Stimulated activated CD4-positive, alpha-beta T cell treated with anti-CD3 and anti-CD28 coated beads, Interleukin-12 subunit alpha, Interleukin-12 subunit beta, amount 100 ng/mL, for 4 hours (primary cell): ENCODE measurements at regions not wholly inside any gene's neighbourhood (a gene's known extent, or its start where the extent isn't known, plus 50 kb on each side); places are given as distances from the start of the nearest gene placed in this dataset.
"Not testable (repeated sequence)": the region's sequence is repeated elsewhere in the genome, so short reads cannot be mapped to it uniquely, and the experiment has no call there.

Experiments
- DNase-seq: peaks from one replicate; pipeline ENCODE4 v3.0.0-alpha.2; 2020

DNA sequence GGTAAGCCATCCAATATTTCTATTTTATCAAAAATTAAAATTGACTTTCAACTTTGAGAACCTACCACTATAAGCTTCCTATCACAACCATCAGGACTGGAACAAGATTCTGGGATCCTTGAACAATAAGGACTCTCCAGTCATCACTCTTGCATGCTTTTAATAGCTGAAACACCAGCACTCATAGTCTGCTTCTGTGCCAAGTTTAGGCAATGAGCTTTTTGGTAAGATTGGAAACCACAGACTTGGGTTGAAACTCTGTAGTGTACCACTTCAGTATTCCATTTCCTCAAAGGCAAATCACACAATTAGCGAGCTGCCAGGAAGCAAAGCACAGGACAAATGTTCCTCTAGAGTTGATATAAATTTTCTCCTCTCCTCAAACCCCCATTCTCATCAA, 1065.8 kb upstream of the SLC39A10 start:
- DNase-seq, result no peak

DNA sequence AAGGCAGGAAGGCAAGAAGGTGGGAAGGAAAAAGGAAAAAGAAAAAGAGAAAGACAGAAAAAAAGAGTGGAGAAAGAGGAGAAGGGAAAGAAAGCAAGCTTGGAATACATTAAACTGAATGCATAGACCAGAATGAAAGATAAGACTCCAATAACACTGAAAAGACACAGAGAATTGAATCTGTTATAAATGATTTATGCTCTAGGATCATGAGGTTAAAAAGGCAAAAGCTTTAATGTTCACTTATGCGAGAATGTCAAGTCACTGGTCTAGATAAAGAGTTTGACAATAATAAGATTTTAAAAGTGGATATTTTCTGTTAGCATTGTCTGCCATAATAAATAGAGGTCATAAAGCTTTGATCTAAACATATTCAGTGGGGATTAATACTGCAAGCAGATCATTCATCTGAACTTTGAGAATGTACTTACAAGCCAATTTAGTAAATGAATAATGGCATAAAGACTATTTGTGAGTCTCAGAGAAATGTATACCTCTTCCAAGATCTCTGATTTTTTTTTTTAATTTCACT, 1069.2 kb upstream of the SLC39A10 start:
- no peak for DNase-seq

DNA sequence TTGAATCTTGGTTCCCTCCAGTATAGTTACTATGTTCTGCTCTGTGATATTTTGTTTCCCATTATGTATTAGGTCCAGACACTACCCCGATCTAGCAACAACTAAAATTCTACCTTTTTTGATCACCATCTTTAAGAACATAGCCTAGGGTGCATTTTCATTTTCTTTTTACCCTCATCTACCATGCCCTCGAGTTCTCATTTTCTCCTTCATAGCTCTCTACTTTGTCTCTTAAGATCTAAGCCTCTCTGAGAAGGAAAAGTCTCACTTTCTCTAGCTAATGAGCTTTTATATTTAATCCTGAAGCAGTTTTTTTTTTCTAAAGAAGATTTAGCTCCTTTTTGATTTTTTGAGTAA, 1089.4 kb upstream of the SLC39A10 start:
- DNase-seq, result no peak

DNA sequence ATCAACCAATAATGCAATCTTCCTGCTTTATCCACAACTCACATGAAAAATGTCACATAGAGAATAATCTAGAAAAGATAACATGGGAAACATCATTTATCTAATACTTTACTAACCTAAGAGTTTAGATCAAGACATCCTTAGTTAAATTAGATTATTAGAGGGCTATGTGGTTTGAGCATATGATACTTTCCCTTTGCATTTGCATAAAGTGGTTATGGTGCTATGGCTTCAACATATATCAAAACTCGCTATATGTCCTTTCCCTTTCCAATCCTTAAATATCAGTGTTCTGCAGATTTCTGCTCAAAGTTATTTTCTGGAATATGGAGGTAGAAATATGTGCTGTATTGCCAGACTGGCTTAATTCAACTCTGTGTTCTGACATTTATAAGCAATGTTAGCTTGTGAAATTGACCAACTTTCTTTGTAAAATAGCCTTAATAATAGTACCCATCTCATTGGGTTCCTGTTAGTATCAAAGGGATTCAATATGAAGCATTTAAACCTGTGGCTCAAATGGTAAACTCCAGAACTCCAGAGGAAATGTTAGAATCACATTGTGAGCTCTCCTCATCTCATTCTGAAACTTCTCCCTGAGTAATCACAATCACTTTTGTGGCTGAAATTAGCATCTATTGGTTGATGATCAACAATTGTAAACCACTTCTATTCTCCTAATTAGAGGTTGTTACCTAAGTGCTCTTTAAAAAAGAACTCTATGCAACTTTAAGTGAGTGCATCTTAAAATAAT, 1089.9 kb upstream of the SLC39A10 start:
- DNase-seq, result no peak

DNA sequence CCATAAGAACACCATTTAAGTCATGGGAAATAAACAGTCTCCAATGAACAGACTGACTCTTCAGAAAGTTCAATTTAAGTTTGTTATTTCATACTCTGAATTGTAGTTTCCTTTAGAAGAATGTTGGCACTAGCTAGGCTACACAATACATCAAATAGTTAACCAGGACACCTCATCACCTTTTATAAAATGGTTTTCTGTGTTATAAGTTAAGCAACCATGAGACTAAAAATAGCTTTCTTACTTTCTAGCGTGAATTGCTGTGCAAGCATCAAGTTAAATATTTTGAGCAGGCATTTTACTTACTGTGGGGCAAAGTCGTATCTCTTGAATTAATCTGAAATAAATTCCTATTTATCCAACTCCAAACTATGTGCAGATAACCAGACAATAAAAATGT, 1092.6 kb upstream of the SLC39A10 start:
- DNase-seq, result no peak

DNA sequence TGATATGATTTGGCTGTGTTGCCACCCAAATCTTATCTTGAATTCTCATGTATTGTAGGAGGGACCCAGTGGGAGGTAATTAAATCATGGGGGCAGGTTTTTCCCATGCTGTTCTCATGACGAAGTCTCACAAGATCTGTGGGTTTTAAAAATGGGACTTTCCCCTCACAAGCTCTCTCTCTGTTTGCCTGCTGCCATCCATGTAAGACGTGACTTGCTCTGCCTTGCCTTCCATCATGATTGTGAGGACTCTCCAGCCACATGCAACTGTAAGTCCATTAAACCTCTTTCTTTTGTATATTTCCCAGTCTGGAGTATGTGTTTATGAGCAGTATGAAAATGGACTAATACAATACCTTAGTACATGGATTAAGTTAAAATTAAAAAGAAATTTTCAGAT, 1094.7 kb upstream of the SLC39A10 start:
- no peak for DNase-seq

DNA sequence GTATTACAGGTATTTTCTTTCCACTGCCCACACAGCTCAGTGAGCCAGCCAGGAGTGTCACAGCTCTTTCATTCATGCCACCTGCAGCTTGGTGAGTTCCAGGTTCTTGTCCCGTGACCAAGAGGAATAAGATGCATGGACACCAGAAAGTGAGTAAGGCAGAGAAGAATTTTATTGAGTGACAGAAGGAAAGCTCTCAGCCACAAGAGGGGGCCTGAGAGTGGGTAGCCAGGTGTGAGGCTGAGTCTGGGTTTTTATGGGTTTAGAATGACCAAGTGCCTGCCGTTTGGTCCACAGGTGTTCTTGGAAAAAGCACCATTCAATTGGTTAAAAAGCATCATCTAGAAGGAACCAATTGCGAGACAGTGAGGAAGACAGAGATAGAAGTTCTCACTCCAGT, 1097.1 kb upstream of the SLC39A10 start:
- no peak for DNase-seq

DNA sequence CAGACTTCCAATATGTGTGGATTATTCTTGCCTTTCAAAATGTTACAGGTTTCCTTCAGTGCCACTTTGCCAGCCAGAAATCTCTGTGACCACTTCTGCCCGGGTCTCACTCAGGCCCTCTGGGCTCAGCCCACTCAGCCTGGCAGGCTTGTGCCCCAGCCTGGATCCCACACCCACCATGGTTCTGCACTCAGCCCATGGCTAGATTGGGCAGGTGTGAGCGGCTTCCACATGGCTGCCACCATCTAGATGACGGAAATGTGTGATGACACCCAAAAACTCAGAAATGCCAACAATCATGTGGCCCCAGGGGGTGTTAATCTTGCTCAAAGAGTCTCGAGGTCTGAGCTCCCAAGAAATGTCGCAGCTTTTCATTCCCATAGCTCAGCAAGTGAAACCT, 1097.5 kb upstream of the SLC39A10 start:
- DNase-seq, result no peak

DNA sequence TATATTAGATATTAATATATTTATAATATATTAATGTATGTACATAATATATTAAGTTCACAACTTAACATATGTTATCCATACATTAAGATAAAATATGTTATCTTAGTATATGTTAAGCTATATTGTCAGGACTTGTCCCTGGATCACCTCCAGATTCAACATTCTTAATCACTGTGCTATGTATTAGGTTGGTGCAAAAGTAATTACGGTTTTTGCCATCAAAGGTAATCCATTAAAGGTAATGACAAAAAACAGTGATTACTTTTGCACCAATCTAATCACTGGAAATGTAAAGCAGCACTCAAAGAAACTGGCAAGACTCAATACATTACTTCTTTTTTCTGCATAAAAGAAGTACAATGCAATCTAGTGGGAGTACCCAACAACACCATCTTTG, 1099.0 kb upstream of the SLC39A10 start:
- no peak for DNase-seq

DNA sequence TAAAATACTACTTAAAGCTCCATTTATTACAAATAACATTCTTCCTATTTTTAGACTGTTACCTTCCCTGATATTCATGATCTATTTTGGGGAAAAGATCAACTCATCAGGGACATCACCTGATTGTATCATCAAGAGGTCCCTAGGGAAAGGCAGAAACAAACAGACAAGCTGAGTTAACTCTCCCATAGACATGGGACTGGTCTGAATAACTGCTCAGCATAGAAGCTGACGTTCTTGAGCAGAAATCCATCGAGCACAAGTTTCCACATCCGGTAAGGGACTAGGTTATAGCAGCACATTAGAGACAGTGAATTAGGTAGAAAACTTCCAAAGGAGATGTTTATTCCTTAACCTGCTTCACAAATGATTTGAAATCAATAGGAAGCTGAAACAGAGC, 1100.4 kb upstream of the SLC39A10 start:
- DNase-seq, result no peak

DNA sequence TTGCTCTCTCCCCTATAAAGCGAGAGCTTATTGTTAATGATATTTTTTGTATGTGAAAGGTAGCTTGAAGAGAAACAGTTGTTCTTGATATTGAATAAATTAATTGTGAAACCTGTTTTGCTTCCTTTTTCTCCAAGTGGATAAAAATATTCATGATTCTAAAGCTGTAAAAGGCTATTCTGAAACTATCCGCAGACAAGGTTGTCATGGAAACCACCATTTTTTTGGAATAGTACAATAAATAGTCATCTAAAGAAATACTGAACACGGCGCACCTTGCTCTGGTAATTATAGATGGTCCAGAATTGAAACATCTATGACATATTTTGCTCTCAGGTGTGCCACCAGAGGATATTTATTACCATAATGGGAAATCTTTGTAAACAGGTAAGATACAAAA, 1103.0 kb upstream of the SLC39A10 start:
- DNase-seq, result no peak

DNA sequence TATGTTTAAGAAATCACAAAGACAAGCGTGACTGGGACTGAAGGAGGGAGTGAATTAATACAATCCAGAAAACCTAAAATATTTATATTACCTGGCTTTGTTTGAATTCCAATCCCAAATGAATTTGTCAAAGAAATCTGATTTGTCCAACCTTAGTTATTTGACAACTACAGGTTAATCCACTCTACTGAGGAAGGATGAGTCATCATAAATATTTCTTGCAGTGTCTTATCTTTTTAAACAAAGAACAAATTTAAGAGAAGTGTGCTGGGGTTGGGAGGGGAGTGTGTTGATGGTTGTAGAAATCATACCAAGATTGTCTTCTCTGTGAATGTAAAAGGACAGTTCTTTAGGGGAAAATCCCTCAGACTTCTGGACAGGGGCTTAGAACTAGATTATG, 1106.3 kb upstream of the SLC39A10 start:
- DNase-seq, result no peak

DNA sequence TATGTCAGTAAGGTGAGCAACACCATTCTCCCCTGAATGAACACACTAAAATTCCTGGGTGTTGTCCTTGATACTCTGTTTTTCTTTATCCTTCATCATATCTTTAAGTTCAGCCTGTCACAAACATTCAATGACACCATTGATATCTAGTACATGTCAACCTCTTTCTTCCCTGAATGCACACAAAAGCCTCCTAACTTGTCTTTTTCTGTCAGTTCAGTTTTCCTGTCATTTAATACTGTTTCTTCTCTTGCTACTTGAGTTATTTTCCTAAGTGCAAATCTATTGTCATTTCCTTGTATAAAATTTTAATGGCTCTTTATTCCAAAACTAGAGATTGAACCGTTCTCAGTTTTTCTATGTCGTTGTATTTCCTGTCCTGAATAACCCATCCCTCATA, 1107.6 kb upstream of the SLC39A10 start:
- no peak for DNase-seq

DNA sequence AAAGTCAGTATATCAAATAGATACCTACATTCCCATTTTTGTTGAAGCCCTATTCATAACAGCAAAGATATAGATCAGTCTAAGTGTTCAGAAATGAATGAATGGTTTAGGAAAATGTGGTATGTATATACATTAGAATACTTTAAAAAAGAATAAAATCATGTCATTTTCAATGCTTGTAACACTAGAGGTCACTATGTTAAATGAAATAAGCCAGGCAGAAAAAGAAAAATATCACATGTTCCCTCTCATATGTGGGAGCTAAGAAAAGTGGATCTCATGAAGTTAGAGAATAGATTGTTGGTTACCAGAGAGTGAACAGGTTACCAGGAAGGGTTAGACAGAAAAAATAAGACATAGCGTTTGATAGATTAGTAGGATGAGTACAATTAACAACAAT, 1111.0 kb upstream of the SLC39A10 start:
- no peak for DNase-seq

DNA sequence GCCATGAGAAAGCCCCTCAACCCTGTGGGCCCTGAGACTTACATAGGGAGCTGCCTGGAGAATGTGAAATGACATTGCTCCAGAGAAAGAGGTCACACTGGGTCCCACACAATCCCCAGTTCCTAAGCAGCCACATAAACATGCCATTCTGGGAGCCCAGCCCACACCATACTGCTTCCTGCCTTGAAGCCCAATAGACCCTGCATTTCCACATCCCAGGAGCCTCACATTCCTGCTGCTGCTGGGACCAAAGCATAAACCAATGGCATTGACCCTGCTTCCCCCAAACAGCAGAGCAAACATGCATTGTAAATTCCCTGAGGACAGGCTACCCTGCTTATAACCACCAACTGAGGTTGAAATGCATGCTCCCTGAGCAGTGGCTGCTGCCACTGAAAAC, 1117.6 kb upstream of the SLC39A10 start:
- no peak for DNase-seq

DNA sequence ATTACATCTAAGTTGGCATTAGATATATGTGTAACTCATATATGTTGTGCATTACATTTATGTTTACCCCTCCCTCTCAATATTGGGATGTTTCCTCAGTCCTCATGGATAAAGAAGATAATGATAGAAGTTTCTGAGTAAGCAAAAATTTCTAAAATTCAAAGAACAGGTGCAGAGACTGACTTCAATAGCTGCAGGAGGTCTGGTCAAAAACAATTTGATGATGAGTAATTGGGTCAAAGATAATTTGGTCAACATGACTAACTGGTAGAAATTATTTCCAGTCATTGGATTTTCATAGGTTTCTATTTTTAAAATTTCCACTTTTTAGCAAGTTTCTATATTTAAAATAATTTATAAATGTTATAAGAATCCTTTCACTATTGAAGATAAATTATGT, 1130.9 kb upstream of the SLC39A10 start:
- DNase-seq, result no peak

DNA sequence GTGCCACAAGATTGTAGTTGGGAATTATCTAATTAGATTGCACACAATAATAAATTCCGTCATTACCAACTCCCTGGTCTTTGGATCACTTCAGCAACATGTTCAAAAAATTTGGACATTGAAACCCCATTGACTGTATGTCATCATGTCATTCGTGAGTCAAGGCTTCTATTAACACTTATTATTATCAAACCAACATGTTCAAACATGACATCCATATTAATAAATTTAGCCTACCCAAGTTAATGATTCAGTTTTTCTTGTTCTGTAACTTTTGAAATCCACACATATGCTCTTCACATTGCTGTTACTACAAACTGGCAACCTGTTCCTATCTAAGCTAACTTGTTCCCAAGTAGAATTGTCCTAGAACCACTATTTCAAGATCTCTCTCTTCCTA, 1142.7 kb upstream of the SLC39A10 start:
- DNase-seq, result no peak

DNA sequence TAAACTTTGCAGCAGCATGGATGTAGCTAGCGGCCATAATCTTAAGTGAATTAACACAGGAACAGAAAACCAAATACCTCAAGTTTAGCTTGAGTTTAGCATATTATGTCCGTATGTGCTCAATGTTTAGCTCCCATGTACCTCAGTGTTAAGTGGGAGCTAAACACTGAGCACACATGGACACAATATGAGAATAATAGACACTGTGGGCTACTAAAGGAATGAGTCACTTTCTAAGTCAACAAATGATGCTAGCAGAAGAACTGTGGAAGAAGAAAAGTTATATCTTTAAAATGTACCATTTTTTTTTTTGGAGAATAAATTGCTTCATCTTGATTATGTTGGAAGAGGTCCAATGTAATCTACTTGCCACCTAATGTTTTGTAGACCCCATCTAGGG, 1146.0 kb upstream of the SLC39A10 start:
- DNase-seq, result not testable (repeated sequence)

DNA sequence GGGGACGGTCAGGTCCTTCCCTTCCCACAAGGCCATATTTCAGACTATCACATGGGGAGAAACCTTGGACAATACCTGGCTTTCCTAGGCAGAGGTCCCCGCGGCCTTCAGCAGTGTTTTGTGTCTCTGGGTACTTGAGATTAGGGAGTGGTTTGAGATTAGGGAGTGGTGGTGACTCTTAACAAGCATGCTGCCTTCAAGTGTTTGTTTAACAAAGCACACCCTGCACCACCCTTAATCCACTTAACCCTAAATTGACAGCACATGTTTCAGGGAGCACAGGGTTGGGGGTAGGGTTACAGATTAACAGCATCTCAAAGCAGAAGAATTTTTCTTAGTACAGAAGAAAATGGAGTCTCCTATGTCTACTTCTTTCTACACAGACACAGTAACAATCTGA, 1152.2 kb upstream of the SLC39A10 start:
- not testable (repeated sequence) for DNase-seq

DNA sequence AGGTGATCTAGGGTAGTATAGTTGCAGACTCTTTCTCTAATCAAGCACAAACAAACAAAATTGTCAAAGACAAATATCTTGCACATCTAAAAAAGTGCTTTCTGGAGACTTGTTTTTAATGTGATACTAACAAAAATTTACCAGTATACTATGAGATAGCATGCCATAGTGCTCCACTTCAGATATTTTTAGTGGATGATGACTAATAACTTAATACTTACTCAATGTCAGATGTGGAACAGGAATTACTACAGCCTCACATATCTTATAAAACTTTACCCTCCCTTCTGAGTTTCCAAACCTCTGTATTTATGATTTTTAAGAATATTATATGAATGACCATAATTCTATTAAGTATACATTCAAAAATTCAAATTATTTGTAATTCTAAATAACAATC, 1162.0 kb upstream of the SLC39A10 start:
- no peak for DNase-seq

DNA sequence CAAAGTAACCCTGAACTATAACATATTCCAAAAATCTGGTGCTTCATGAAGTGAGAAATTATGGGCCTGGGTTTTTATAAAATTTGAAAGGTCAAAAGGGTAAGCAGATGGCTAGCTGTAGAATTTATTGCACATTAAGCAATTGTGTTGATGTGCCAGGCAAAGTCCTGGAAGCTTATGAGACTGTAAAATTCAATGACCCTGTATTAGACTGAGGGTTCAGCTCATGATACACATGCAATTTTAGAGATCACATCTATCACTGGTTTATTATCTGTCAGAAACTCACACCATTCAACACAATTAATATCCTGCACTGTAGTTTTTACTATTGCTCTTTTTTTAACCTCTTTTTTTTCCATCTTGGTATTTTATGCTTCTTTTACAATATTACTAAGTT, 1162.6 kb upstream of the SLC39A10 start:
- no peak for DNase-seq

DNA sequence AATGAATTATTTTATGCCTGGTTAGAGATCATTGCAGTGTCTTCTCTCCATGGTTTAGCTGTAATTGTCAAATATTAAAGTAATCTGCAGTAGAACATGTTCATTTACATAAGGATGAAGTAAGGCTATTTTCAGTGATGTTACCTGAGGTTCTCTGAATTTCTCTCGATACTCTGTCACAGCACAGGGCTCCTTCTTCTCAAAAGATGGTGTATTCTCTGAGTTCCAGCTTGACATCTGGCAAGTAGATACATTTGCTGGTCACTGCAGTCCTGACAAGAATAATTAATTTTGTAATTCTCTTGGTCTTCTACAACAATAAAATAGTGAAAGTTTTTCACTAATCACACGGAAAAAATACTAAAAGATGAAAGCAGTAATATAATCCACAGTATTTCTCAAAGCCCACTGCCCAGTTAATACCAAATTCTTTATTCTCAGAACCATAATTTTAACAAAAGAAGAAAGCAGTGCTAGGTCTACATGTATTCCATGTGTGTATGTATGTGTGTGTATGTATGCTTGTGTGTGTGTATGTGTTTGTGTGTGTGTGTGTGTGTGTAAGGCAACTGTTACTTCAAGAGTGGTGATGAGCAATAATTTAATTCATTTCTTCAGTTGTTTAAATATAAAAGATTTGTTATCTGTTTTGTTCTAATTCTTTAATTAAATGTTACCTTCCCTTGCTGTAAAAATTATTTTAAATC, 1165.5 kb upstream of the SLC39A10 start:
- DNase-seq, result no peak

DNA sequence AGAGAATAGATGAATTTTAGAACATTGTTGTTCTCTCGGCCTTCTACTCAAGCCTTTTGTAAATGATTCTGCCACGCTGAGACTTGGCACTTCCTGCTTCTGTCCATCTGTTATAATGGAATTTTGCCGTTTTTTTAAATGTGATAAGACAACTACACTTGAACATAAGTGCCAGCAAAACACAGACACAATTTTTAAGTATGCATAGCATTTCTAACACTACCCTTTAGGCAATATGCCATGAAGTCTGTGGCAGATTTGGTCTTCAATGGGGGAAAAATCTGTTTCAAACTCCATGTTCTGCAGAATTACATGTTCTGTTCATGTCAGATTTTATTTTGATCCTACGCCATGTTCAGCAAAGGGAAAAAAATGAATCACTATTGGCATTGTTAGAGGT, 1170.7 kb upstream of the SLC39A10 start:
- no peak for DNase-seq

DNA sequence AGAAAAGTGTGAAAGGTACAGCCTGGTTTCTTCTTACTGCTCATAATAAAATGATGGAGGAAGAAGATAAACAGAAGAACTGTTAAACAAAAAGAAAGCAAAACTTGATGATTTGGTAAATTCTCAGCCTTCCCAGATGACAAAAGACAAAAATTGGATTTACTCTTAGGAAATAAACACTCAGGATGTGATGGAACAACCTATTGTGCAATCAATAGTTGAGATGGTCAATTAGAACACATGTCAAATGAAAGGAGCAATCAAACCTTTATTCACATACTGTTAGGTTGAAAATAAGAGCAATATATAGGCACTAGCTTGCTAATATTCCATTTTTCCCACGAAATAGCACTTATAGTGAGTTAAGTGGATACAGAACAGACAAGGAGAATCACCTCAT, 1174.0 kb upstream of the SLC39A10 start:
- DNase-seq, result no peak

DNA sequence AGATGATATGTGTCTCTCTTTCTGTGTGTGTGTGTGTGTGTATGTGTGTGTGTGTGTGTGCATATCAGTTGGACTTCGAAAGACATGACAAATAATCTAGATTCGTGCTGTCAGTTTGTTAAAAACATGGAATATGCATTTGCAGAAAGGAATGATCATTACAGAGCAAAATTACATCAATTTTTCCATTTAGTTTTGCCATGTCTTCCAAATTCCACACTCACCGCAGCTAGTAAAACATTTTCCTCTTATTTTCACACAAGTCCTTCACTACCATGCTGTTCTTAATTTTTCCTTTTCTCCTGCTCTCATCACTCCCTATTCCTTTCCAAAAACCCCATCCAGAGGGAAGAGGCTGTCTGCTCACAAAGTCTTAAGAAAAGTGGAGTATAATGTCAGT, 1191.4 kb upstream of the SLC39A10 start:
- no peak for DNase-seq
